Astrocyte (in vitro differentiated cells and primary cell): ENCODE measurements at regions not wholly inside any gene's neighbourhood (a gene's known extent, or its start where the extent isn't known, plus 50 kb on each side); places are given as distances from the start of the nearest gene placed in this dataset.

Source experiments
- EZH2 ChIP-seq: IDR thresholded peaks from 2 replicates; pipeline ENCODE4 v1.6.1; 2012; ENCODE audit warnings: mild to moderate bottlenecking, low read length, inconsistent platforms; ENCODE audit not compliant: insufficient read depth
- TF ChIP-seq, protein P1 (sequence below): IDR thresholded peaks from 2 replicates; pipeline ENCODE4 v1.5.1; 2011; ENCODE audit warnings: low read depth, mild to moderate bottlenecking, inconsistent platforms, low read length, moderate library complexity; ENCODE audit not compliant: insufficient read depth

GRCh38 chrX:115357326-115358120 lies 68.0 kb downstream of the LUZP4 start:
- TF ChIP-seq, protein P1, sequence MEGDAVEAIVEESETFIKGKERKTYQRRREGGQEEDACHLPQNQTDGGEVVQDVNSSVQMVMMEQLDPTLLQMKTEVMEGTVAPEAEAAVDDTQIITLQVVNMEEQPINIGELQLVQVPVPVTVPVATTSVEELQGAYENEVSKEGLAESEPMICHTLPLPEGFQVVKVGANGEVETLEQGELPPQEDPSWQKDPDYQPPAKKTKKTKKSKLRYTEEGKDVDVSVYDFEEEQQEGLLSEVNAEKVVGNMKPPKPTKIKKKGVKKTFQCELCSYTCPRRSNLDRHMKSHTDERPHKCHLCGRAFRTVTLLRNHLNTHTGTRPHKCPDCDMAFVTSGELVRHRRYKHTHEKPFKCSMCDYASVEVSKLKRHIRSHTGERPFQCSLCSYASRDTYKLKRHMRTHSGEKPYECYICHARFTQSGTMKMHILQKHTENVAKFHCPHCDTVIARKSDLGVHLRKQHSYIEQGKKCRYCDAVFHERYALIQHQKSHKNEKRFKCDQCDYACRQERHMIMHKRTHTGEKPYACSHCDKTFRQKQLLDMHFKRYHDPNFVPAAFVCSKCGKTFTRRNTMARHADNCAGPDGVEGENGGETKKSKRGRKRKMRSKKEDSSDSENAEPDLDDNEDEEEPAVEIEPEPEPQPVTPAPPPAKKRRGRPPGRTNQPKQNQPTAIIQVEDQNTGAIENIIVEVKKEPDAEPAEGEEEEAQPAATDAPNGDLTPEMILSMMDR = no peak
- no peak for TF ChIP-seq EZH2
